H1 (cell line): ENCODE measurements at regions not wholly inside any gene's neighbourhood (a gene's known extent, or its start where the extent isn't known, plus 50 kb on each side); places are given as distances from the start of the nearest gene placed in this dataset.
"Not testable (repeated sequence)": the region's sequence is repeated elsewhere in the genome, so short reads cannot be mapped to it uniquely, and the experiment has no call there.

Source experiments
- CTCF ChIA-PET: fragments of 300-600 bp; sonication (Branson Sonifier 250); formaldehyde crosslinking; loops from one replicate; lab custom pipeline; 2021; ENCODE audit not compliant: partially characterized antibody; lab: Charles Lee
- POLR2A ChIA-PET: fragments of 300-600 bp; sonication (Branson Sonifier 250); formaldehyde crosslinking; loops from one replicate; lab custom pipeline; 2021; ENCODE audit warnings: inconsistent platforms; ENCODE audit not compliant: partially characterized antibody; lab: Charles Lee
- DNase-seq, 2 experiments: peaks; one replicate each; pipeline versions ENCODE4 v3.0.0 to v3.0.0-alpha.2; 2010 to 2022; ENCODE audit warnings: low spot score in 2 of 2, low read depth in 1 of 2, mixed read lengths in 1 of 2
- FAIRE-seq: peaks from 2 replicates; lab custom pipeline; 2011; peaks lifted over from hg19 to GRCh38; lab: Jason Lieb, UNC
- H2AFZ ChIP-seq: 2 replicates; pipeline ENCODE4 v1.8.1; 2012; ENCODE audit warnings: low read length, inconsistent platforms
- H2AK5ac ChIP-seq: 2 replicates; pipeline ENCODE4 v1.6.1; 2013; ENCODE audit warnings: low read depth, low read length
- H2BK120ac ChIP-seq: replicated peaks from 2 replicates; pipeline ENCODE3; 2013; ENCODE audit warnings: low read depth, low read length, inconsistent platforms
- H2BK12ac ChIP-seq: 2 replicates; pipeline ENCODE4 v1.6.1; 2013; ENCODE audit warnings: low read depth, low read length
- H2BK15ac ChIP-seq: 2 replicates; pipeline ENCODE4 v1.6.1; 2013; ENCODE audit warnings: low read length
- H2BK20ac ChIP-seq: 2 replicates; pipeline ENCODE4 v1.6.1; 2013; ENCODE audit warnings: low read length
- H2BK5ac ChIP-seq: 2 replicates; pipeline ENCODE4 v1.6.1; 2013; ENCODE audit warnings: low read depth, low read length
- H3K14ac ChIP-seq: 2 replicates; pipeline ENCODE4 v1.6.1; 2013; ENCODE audit warnings: inconsistent platforms; ENCODE audit not compliant: insufficient read length
- H3K18ac ChIP-seq: 2 replicates; pipeline ENCODE4 v1.6.1; 2013; ENCODE audit warnings: low read length; ENCODE audit errors: extremely low read depth
- H3K23ac ChIP-seq: 2 replicates; pipeline ENCODE4 v1.6.1; 2013; ENCODE audit warnings: inconsistent platforms; ENCODE audit not compliant: insufficient read length
- H3K23me2 ChIP-seq: 2 replicates; pipeline ENCODE4 v1.6.1; 2013; ENCODE audit warnings: low read depth, low read length
- H3K27ac ChIP-seq: 2 replicates; pipeline ENCODE4 v1.6.1; 2011; ENCODE audit warnings: low read depth, low read length, inconsistent platforms
- H3K27me3 ChIP-seq, 4 experiments: replicated peaks in 1 of 4; 1 replicate in 1 of 4; 2 replicates in 3 of 4; pipeline versions ENCODE4 v1.6.1 to v1.8.1; 2011 to 2013; ENCODE audit warnings: low read length in 3 of 4, mild to moderate bottlenecking in 3 of 4, inconsistent platforms in 2 of 4, mixed read lengths in 2 of 4, moderate library complexity in 1 of 4; ENCODE audit not compliant: control insufficient read depth in 3 of 4, insufficient read depth in 3 of 4; ENCODE audit errors: extremely low read depth in 1 of 4
- H3K36me3 ChIP-seq, 4 experiments: 2 replicates each; pipeline versions ENCODE4 v1.6.1 to v1.8.1; 2011 to 2013; ENCODE audit warnings: mild to moderate bottlenecking in 4 of 4, low read length in 3 of 4, moderate library complexity in 2 of 4, control low read depth in 1 of 4, inconsistent platforms in 1 of 4; ENCODE audit not compliant: insufficient read depth in 4 of 4, control insufficient read depth in 2 of 4
- H3K4ac ChIP-seq: replicated peaks from 2 replicates; pipeline ENCODE3; 2013; ENCODE audit warnings: low read length, low read depth, mixed read lengths, inconsistent platforms; ENCODE audit not compliant: insufficient read length
- H3K4me1 ChIP-seq, 4 experiments: replicated peaks in 1 of 4; 1 replicate in 1 of 4; 2 replicates in 3 of 4; pipeline versions ENCODE4 v1.6.1 to v1.8.1; 2011 to 2013; ENCODE audit warnings: low read length in 3 of 4, inconsistent platforms in 2 of 4, mixed read lengths in 1 of 4; ENCODE audit not compliant: insufficient read depth in 4 of 4, control insufficient read depth in 3 of 4
- H3K4me2 ChIP-seq, 2 experiments: 2 replicates each; pipeline versions ENCODE4 v1.6.1 to v1.8.1; 2011 to 2013; ENCODE audit warnings: low read depth in 2 of 2, low read length in 2 of 2, control low read depth in 1 of 2, inconsistent platforms in 1 of 2, mild to moderate bottlenecking in 1 of 2; ENCODE audit not compliant: insufficient read depth in 1 of 2
- H3K4me3 ChIP-seq, 4 experiments: fragments of 200-600, 300-600 bp in 1 of 4; sonication (generic), shearing (Covaris generic), sonication (Bioruptor Twin) in 1 of 4; 2 replicates each; pipeline versions ENCODE4 v1.5.1 to v1.8.1; 2011 to 2016; ENCODE audit warnings: low read length in 4 of 4, low read depth in 3 of 4, control low read depth in 2 of 4, inconsistent platforms in 2 of 4, mild to moderate bottlenecking in 2 of 4, mixed read lengths in 1 of 4, moderate library complexity in 1 of 4; ENCODE audit not compliant: insufficient read depth in 2 of 4; ENCODE audit errors: extremely low read depth in 1 of 4
- H3K56ac ChIP-seq: replicated peaks from 2 replicates; pipeline ENCODE3; 2013; ENCODE audit warnings: low read depth, mild to moderate bottlenecking, mixed read lengths, low read length, inconsistent platforms; ENCODE audit not compliant: insufficient read length
- H3K79me1 ChIP-seq: 2 replicates; pipeline ENCODE4 v1.6.1; 2013; ENCODE audit warnings: low read depth, low read length, control low read depth
- H3K79me2 ChIP-seq, 2 experiments: 2 replicates each; pipeline versions ENCODE4 v1.6.1 to v1.8.1; 2012 to 2013; ENCODE audit warnings: low read length in 2 of 2, mild to moderate bottlenecking in 2 of 2, inconsistent platforms in 1 of 2; ENCODE audit not compliant: insufficient read depth in 2 of 2, control insufficient read depth in 1 of 2
- H3K9ac ChIP-seq, 4 experiments: replicated peaks in 1 of 4; 1 replicate in 1 of 4; 2 replicates in 3 of 4; pipeline versions ENCODE4 v1.6.1 to v1.8.1; 2011 to 2013; ENCODE audit warnings: low read depth in 3 of 4, low read length in 3 of 4, control low read depth in 2 of 4, mild to moderate bottlenecking in 2 of 4, moderate library complexity in 2 of 4, inconsistent platforms in 1 of 4; ENCODE audit errors: extremely low read depth in 1 of 4
- H3K9me3 ChIP-seq, 2 experiments: 2 replicates each; pipeline versions ENCODE4 v1.6.1 to v1.8.1; 2012 to 2013; ENCODE audit warnings: mild to moderate bottlenecking in 2 of 2, moderate library complexity in 2 of 2, control low read depth in 1 of 2, inconsistent platforms in 1 of 2, low read depth in 1 of 2, low read length in 1 of 2, mixed read lengths in 1 of 2; ENCODE audit not compliant: insufficient read depth in 2 of 2
- H4K20me1 ChIP-seq, 2 experiments: replicated peaks in 1 of 2; 2 replicates each; pipeline versions ENCODE3 to v1.8.1; 2011 to 2013; ENCODE audit warnings: inconsistent platforms in 2 of 2, low read length in 2 of 2, mild to moderate bottlenecking in 1 of 2; ENCODE audit not compliant: insufficient read depth in 2 of 2, control insufficient read depth in 1 of 2
- H4K5ac ChIP-seq: 2 replicates; pipeline ENCODE4 v1.6.1; 2013; ENCODE audit warnings: low read length, low read depth, mixed read lengths, inconsistent platforms; ENCODE audit not compliant: insufficient read length
- H4K8ac ChIP-seq: 2 replicates; pipeline ENCODE4 v1.8.0; 2013; ENCODE audit warnings: mild to moderate bottlenecking, moderate library complexity, low read length, inconsistent platforms; ENCODE audit not compliant: insufficient read depth; ENCODE audit errors: extremely low read depth
- H4K91ac ChIP-seq: replicated peaks from 2 replicates; pipeline ENCODE3; 2013; ENCODE audit warnings: low read length, mixed read lengths, inconsistent platforms; ENCODE audit not compliant: insufficient read length
- CREB1 ChIP-seq: IDR thresholded peaks from 2 replicates; pipeline ENCODE4 v1.6.1; 2012; ENCODE audit warnings: inconsistent platforms
- NANOG ChIP-seq: IDR thresholded peaks from 2 replicates; pipeline ENCODE4 v1.6.1; 2011; ENCODE audit warnings: low read length, low read depth, mild to moderate bottlenecking, inconsistent platforms; ENCODE audit not compliant: insufficient read depth, poor library complexity, severe bottlenecking
- WGBS, 2 experiments: shearing (Covaris generic) in 1 of 2; methylation state at CpG; one replicate each; pipeline versions ENCODE4 v1.1.6 to v1.1.7; 2013 to 2015; ENCODE audit warnings: low lambda C conversion rate in 2 of 2, mixed read lengths in 2 of 2, inconsistent platforms in 1 of 2, low coverage in 1 of 2, missing lambda C conversion rate in 1 of 2; ENCODE audit not compliant: insufficient replicate concordance in 2 of 2, insufficient coverage in 1 of 2, insufficient read length in 1 of 2; ENCODE audit errors: extremely low coverage in 1 of 2, missing lambda C conversion rate in 1 of 2; 5-methylcytosine and 5-hydroxymethylcytosine counted together

DNA sequence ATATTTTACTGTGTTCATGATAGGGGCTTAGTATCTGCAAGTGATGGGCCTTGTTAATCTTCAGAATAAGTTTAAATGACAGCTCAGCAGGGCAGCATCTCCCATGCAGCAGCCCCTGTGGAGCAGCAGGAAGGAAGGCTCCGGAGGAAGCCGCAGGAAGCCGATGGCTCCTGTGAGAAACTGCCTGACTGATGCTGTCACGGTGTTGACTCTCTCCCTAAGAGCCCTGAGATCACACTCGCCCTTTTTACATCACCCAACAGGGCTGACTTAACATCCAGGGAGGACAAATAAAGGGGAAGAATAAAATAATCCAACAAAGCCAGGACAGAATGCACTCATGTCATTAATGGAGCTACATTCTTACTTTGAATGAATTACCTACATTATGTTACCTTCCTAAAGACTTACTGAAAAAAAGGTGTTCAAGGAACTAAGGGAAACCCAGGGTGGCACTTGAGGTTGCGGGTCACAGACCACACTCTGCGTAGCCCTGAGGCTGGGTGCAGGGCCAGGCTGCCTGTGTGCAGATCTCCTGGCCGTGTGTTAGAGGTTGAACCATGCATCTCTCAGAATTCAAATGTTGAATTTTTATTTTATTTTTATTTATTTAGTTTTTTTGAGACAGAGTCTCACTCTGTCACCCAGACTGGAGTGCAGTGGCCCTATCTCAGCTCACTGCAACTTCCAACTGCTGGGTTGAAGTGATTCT lies 102.5 kb upstream of the ZNF658 start:
- Histone ChIP-seq H3K18ac (peak overlapping the region; percentile 48; the same call in 1 of the 2 replicates), H2BK5ac (peak overlapping the region; percentile 90; the same call in 1 of the 2 replicates), H2BK12ac (peak overlapping the region; percentile 75; the same call in 1 of the 2 replicates), H3K4me1 (peaks cover 0 to 12% (median 3%) of the 10 kb centered on the region in 4 experiments; a peak in 4 of 7 replicates)
- H4K20me1 ChIP-seq, CTCF ChIA-PET, FAIRE-seq, H3K9me3 ChIP-seq, H4K91ac ChIP-seq, POLR2A ChIA-PET, H2BK15ac ChIP-seq, H3K27me3 ChIP-seq, H2BK120ac ChIP-seq, H3K4me2 ChIP-seq, H3K23me2 ChIP-seq, H3K4ac ChIP-seq, H3K4me3 ChIP-seq, H2BK20ac ChIP-seq, H3K9ac ChIP-seq, H4K5ac ChIP-seq, H3K79me1 ChIP-seq, H3K36me3 ChIP-seq, H3K27ac ChIP-seq, H3K23ac ChIP-seq, H3K56ac ChIP-seq, H2AFZ ChIP-seq, H4K8ac ChIP-seq, H3K14ac ChIP-seq, H3K79me2 ChIP-seq, H2AK5ac ChIP-seq: not testable (repeated sequence)
- WGBS, 2 experiments: 27% methylated on average over 8 of the region's 8 CpGs; no CpG with 5 or more reads in 1 of the 2 experiments
- TF ChIP-seq CREB1: peak; percentile 81
- peak; percentile 33 for TF ChIP-seq NANOG
- DNase-seq: peak in 1 of 2 experiments; percentile 21
